Common myeloid progenitor, CD34-positive (primary cell): ENCODE measurements at regions not wholly inside any gene's neighbourhood (a gene's known extent, or its start where the extent isn't known, plus 50 kb on each side); places are given as distances from the start of the nearest gene placed in this dataset.

Experiments used
- CTCF ChIA-PET: fragments of 350-600 bp; sonication (Branson Sonifier 250); formaldehyde crosslinking; loops from one replicate; lab custom pipeline; 2021; ENCODE audit warnings: antibody characterized with exemption; lab: Charles Lee
- POLR2A ChIA-PET: fragments of 350-600 bp; sonication (Branson Sonifier 250); formaldehyde crosslinking; loops from one replicate; lab custom pipeline; 2021; ENCODE audit warnings: antibody characterized with exemption; lab: Charles Lee
- DNase-seq, 3 donors: peaks; one replicate each; pipeline versions ENCODE4 v3.0.0 to v3.0.0-alpha.2; 2013
- H3K27ac ChIP-seq, 2 experiments: 1 replicate in 1 of 2; 2 replicates in 1 of 2; pipeline ENCODE4 v1.7.0; 2013; ENCODE audit warnings: inconsistent platforms in 2 of 2, low read length in 2 of 2, mild to moderate bottlenecking in 2 of 2, low read depth in 1 of 2, moderate library complexity in 1 of 2; ENCODE audit not compliant: severe bottlenecking in 2 of 2, insufficient read depth in 1 of 2, poor library complexity in 1 of 2
- H3K27me3 ChIP-seq, 5 experiments: replicated peaks in 2 of 5; 1 replicate in 3 of 5; 2 replicates in 2 of 5; pipeline versions ENCODE4 v1.6.1 to v1.7.0; 2013; ENCODE audit warnings: low read length in 4 of 5, mild to moderate bottlenecking in 2 of 5, moderate library complexity in 2 of 5, inconsistent platforms in 1 of 5; ENCODE audit not compliant: insufficient read depth in 5 of 5, control insufficient read depth in 4 of 5
- H3K36me3 ChIP-seq, 4 experiments: 1 replicate in 2 of 4; 2 replicates in 2 of 4; pipeline versions ENCODE4 v1.6.1 to v1.7.0; 2013; ENCODE audit warnings: low read length in 3 of 4, control low read depth in 1 of 4, mild to moderate bottlenecking in 1 of 4; ENCODE audit not compliant: control insufficient read depth in 4 of 4, insufficient read depth in 4 of 4
- H3K4me1 ChIP-seq, 4 experiments: 1 replicate in 3 of 4; 2 replicates in 1 of 4; pipeline versions ENCODE4 v1.6.1 to v1.7.1; 2013; ENCODE audit warnings: low read length in 3 of 4, mild to moderate bottlenecking in 3 of 4, control low read depth in 1 of 4, inconsistent platforms in 1 of 4, moderate library complexity in 1 of 4; ENCODE audit not compliant: control insufficient read depth in 4 of 4, insufficient read depth in 4 of 4; ENCODE audit errors: control extremely low read depth in 1 of 4
- H3K4me3 ChIP-seq, 7 experiments: 1 replicate in 4 of 7; 2 replicates in 3 of 7; pipeline versions ENCODE4 v1.5.1 to v1.7.0; 2013; ENCODE audit warnings: mild to moderate bottlenecking in 7 of 7, low read length in 6 of 7, moderate library complexity in 6 of 7, inconsistent platforms in 2 of 7, low read depth in 2 of 7, control low read depth in 1 of 7; ENCODE audit not compliant: insufficient read depth in 4 of 7, control insufficient read depth in 1 of 7; ENCODE audit errors: extremely low read depth in 1 of 7
- H3K9me3 ChIP-seq, 5 experiments: 1 replicate in 4 of 5; 2 replicates in 1 of 5; pipeline versions ENCODE4 v1.6.1 to v1.7.1; 2013; ENCODE audit warnings: low read length in 4 of 5, mild to moderate bottlenecking in 2 of 5, inconsistent platforms in 1 of 5, low read depth in 1 of 5, moderate library complexity in 1 of 5; ENCODE audit not compliant: control insufficient read depth in 4 of 5, insufficient read depth in 2 of 5; ENCODE audit errors: control extremely low read depth in 1 of 5
- WGBS: methylation state at CpG from one replicate; pipeline ENCODE4 v1.1.5; 2013; ENCODE audit not compliant: insufficient coverage; 5-methylcytosine and 5-hydroxymethylcytosine counted together

DNA sequence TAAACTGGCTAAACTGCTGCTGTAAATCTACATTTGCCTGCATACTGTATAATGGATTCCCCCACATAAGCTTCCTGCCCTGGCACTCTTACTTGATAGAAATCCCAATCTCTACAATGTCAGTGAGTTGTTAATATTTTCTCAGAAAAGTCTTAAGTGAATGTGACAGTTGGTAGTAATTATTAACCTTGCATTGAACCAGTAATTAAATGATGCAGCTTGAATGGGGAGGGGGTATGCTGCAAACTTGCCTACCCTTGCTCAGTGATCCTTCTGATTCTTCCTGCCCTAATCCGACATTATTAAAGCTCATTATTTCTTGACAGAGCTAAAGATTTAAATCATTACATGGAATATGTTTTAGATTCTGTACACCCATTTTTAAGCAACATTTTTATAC, 119.0 kb upstream of the CDH7 start:
- Histone ChIP-seq H3K4me1 (no peaks in the 10 kb centered on the region), H3K4me3 (no peak overlapping the region), H3K27ac (no peak overlapping the region), H3K9me3 (peaks cover 0 to 3% (median 0%) of the 10 kb centered on the region in 5 experiments), H3K36me3 (no peaks in the 10 kb centered on the region), H3K27me3 (no peaks in the 10 kb centered on the region)
- CTCF ChIA-PET = no interaction called here
- DNase-seq = no peak
- POLR2A ChIA-PET = no interaction called here
- WGBS = no CpG with 5 or more reads among the region's 1 CpG

DNA sequence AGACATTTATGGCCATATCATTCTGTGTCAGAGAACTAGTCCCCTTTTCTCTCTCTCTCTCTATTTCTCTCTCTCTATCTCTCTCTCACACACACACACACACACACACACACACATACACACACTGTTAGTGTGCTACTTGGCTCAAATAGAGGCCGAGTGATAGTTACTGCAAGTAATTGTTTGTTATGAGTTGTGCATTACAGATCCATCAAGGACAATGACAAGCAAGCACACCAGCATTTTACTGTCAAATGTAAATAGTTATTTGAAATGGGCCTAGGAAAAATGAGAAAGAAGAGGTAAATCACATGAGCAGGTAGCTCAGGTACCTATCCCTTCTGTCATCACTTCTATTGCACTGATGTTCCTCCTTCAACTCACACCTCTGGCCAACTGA, 122.4 kb upstream of the CDH7 start:
- H3K4me3 ChIP-seq = no peak overlapping the region
- H3K9me3 ChIP-seq = no peaks in the 10 kb centered on the region
- no peaks in the 10 kb centered on the region for H3K4me1 ChIP-seq
- no peaks in the 10 kb centered on the region for H3K36me3 ChIP-seq
- no CpG with 5 or more reads among the region's 1 CpG for WGBS
- DNase-seq = no peak
- POLR2A ChIA-PET = no interaction called here
- CTCF ChIA-PET = interaction anchor here (1.4 kb wide), 1 partner anchor 9 kb away, joined by 5 read pairs; no protein-coding TSS in a partner anchor
- H3K27me3 ChIP-seq = no peaks in the 10 kb centered on the region
- no peak overlapping the region for H3K27ac ChIP-seq

DNA sequence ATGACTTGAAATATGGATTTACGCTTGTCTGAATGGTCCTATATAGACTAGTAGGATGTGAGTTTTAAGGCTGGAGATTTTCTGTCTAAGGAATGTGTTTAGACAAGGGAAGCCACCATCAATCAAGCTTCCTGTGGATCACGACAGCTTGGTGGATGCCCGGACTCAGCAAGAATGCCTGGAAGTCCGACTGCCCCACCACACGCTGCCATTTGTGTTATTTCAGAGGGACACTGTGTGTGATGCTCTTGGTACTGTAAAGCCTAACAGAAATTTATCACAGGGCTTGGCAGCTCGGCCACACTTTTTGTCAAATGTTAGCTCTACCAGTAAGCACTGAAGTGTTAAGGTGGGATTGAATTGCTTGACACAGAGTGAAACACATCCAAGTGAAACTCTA, 127.1 kb upstream of the CDH7 start:
- Histone ChIP-seq H3K36me3 (no peaks in the 10 kb centered on the region), H3K4me3 (no peak overlapping the region), H3K27me3 (no peaks in the 10 kb centered on the region), H3K9me3 (no peaks in the 10 kb centered on the region), H3K4me1 (no peaks in the 10 kb centered on the region), H3K27ac (no peak overlapping the region)
- POLR2A ChIA-PET = interaction anchor here (0.6 kb wide), 1 partner anchor 932 kb away, joined by 3 read pairs; no protein-coding TSS in a partner anchor
- 67% methylated on average over 5 of the region's 6 CpGs for WGBS
- no peak for DNase-seq
- CTCF ChIA-PET = no interaction called here

DNA sequence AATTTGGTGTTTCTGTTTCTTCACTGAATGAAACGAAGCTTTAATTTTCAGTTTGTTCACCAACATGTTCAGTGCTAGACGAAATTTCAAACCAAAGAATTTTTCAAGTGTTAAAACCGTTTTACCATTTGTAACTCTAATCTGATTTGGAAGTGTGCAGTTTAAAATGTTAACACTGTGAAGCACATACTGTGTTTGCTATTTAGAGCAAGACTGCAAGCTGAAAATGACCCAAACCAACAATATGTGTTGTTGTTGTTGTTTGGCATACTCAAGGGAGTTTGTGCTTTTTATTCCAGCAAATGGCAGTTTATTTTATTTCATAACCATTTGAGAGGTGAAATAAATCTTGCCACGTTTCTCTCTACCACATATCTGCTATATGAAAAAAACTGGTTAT, 128.4 kb upstream of the CDH7 start:
- H3K36me3 ChIP-seq = no peaks in the 10 kb centered on the region
- no peaks in the 10 kb centered on the region for H3K27me3 ChIP-seq
- no peak for DNase-seq
- H3K9me3 ChIP-seq = no peaks in the 10 kb centered on the region
- H3K27ac ChIP-seq = no peak overlapping the region
- CTCF ChIA-PET = no interaction called here
- POLR2A ChIA-PET = no interaction called here
- H3K4me1 ChIP-seq = no peaks in the 10 kb centered on the region
- no peak overlapping the region for H3K4me3 ChIP-seq
- 100% methylated on average over 2 of the region's 4 CpGs for WGBS

DNA sequence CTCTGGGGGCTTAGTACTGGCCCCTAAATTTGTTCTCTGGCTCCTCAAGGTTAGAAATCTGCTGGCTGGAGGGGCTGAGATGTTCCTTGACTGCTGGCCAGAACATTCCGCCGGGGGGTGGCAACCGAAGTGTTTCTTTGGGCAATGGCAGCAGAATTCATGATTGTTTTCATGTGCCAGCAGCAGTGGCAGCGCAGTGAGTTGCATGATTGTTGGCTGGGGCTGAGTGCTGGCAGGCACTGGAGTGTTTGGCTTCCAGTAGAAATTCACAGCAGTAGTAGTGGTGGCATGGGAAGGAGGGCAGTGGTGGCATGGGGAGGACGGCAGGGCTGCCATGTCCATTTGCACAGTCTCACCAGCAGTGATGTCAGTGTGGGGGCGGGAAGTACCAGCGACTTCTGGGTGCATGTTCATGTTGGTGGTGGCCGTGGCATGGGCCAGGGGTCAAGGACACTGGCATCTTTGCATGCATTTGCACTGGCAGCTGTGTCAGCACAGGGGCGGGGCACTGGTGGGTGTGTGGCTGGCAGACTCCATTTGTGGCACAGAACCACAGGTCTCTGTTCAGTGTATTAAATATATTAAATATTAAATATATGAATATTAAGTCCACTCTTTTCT, 130.6 kb upstream of the CDH7 start:
- Histone ChIP-seq H3K4me1 (no peaks in the 10 kb centered on the region), H3K9me3 (no peaks in the 10 kb centered on the region)
- POLR2A ChIA-PET = no interaction called here

DNA sequence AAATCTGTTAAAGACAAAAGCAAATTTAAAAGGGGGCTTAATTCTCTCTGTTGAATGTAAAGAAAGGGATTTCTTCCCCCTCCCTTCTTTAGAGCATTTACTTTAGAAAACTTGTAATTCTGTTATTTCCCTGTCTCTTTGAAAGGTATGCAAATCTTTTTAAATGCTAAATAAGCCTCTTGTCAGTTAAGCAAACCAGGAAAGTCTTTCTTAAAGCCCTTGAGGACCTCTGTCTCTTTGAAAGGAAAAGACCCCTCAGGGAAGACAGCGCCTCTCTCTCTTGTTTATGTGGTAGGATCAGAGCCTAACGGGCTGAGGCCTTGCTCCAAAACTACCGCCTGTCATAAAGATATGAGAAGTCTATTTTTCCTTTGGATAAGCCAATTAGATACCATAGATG, 139.9 kb upstream of the CDH7 start:
- Histone ChIP-seq H3K27me3 (no peaks in the 10 kb centered on the region), H3K9me3 (peaks cover 0 to 4% (median 0%) of the 10 kb centered on the region in 5 experiments), H3K27ac (no peak overlapping the region), H3K36me3 (no peaks in the 10 kb centered on the region), H3K4me3 (no peak overlapping the region), H3K4me1 (no peaks in the 10 kb centered on the region)
- WGBS = no CpG with 5 or more reads among the region's 3 CpGs
- POLR2A ChIA-PET = no interaction called here
- CTCF ChIA-PET = no interaction called here
- DNase-seq = no peak

More for the DNA sequence above, 130.6 kb upstream of the CDH7 start:
- CTCF ChIA-PET = no interaction called here
- DNase-seq = no peak
- no peak overlapping the region for H3K4me3 ChIP-seq
- 95% methylated on average over 7 of the region's 9 CpGs for WGBS
- H3K27me3 ChIP-seq = no peaks in the 10 kb centered on the region
- no peak overlapping the region for H3K27ac ChIP-seq
- no peaks in the 10 kb centered on the region for H3K36me3 ChIP-seq

DNA sequence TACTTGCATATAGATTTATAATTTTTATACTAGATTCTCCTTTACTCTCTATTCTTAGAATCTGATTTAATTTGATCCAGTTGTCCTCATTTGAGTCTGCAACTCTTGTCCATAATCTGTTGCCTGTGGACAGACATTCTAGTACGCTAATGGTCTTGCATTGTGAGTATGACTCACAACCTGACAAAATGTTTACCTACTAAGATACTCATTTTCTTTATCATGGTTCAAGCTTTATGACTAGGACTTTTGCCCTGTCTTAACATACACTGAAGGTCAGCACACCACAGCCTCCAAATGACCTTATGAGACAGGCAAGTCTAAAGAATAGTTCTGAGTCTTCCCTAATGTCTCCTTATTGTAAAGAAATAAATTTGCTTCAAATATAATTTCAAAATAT, 142.3 kb upstream of the CDH7 start:
- Histone ChIP-seq H3K36me3 (no peaks in the 10 kb centered on the region), H3K9me3 (peaks cover 0 to 4% (median 1%) of the 10 kb centered on the region in 5 experiments), H3K27ac (no peak overlapping the region), H3K27me3 (no peaks in the 10 kb centered on the region), H3K4me3 (no peak overlapping the region), H3K4me1 (no peaks in the 10 kb centered on the region)
- no peak for DNase-seq
- 100% methylated on average over 1 of the region's 1 CpG for WGBS
- CTCF ChIA-PET = no interaction called here
- POLR2A ChIA-PET = no interaction called here
